ENCODE measurements at regions not wholly inside any gene's neighbourhood (a gene's known extent, or its start where the extent isn't known, plus 50 kb on each side); places are given as distances from the start of the nearest gene placed in this dataset.

DNA sequence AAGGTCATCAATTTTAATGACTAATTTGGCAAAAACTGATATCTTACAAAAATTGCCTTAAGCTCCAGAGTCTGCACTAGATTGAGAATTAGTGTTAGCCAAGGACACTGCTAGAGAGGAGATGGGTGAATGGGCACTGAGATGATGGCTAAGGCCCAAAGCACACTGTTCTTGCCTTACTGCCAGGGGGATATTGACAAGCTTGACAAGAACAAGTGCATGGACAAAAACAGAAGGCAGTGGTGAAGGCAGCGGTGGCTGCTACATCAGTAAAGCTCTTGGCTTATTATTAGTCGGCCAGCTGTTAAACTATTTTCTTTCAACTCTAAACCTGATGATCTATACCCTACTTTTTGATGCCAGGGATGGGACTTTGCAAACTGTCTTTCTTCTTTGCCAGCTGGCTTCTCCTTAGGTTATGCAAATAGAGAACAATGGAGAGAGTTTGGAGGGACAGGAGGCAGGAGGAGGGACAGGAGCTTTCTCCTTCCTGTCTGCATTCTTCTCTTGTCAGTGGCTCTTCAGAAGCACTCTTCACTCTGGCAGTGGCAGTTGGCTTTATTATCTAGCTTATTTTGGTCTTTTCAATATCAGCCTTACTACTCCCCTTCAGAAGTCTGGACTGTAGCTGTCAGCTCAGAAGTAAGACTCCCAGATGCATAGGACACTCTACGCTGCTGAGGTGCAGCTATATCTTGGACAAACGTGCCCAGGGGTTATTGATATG lies 853.5 kb upstream of the TMPRSS15 start:
- FAIRE-seq = no peak

DNA sequence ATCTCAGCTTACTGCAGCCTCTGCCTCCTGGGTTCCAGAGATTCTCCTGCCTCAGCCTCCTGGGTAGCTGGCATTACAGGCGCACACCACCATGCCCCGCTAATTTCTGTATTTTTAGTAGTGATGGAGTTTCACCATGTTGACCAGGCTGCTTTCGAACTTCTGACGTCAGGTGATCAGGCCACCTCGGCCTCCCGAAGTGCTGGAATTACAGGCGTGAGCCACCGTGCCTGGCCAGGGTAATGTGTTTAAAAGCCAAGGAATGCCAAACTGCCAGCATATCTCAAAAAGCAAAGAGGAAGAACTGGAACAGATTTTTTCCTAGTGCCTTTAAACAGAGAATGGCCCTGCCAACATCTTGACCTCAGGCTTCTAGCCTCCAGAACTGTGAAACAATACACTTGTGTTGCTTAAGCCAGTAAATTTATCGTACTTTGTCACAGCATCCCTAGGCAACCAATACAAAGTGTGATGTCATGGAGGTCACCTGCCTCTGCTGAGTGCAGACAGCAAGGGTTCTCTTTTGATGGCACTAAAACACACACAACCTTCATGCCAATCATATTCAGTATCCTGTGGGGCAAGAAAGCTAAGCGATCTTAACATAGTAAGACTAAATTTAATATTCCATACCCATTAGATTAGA lies 858.3 kb upstream of the TMPRSS15 start:
- FAIRE-seq = no peak

DNA sequence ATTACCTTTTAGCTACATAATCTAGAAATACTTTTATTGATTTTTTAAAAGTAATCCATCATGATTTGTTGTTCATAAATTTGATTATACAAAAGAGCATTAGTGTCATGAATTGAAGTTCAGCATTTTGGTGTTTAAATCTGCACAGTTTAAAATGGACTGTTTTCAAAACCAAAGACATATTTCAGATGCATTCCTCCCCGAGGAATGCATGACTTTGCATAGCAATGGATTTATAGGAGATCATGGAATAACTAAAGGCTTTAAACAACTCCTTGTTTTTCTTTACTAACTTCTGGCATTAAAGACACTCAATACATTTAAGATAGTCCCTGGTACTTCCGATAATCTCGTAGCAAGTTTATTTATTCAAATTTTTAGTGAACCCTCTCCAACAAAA lies 863.1 kb upstream of the TMPRSS15 start:
- no peak for FAIRE-seq

DNA sequence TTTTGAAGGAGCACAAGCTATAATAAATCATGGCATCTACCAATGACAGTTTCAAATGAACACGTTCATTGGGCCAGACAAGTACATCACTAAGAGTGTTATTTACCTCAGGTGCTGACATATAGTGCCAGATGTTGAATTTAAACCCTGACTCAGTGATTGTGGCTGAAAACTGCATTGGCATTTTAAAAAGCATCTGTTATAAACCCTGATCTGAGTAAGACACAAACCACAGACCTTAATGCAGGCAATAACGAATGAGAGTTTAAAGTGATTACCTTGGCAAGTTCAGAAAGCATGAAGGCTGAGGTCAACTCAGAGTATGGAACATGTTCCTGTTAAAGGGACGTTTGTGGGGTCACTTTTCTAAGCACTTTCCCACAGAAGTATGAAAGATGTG lies 865.1 kb upstream of the TMPRSS15 start:
- FAIRE-seq = no peak

DNA sequence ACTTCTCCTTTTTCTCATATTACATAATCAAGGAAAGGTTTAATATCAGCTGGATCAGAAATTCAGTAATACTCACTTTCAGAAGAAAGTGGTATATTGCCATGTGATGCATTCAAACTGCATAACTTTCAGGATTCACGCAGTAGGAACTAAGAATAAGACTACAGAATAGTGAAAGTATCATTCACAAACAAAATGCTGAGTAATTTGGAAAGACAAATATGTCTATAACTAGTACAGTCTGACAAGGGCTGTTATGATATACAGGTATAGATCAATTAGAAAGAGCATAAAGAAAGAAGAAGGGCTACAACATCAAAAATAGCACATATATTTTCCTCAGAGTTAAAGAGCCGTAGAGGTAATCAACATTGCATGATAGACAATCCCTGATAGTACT lies 871.5 kb upstream of the TMPRSS15 start:
- FAIRE-seq = no peak

DNA sequence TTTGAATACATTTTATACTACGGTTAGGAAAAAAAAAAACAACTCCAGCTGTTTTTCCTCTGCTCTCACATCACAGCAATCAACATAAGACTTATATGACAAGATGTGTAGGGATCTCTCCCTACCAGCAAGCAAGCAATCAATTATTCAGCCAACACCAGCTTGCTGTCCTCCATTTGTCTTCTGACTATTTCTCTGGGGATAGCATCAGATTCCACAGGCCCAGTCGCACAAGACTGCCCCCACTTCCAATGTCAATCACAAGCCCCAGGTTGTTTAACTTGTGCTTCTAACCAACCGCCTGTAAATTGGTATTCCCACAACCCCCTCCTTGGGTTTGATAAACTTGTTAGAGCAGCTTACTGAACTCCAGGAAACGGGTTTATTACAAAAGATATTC lies 873.1 kb upstream of the TMPRSS15 start:
- FAIRE-seq = no peak

DNA sequence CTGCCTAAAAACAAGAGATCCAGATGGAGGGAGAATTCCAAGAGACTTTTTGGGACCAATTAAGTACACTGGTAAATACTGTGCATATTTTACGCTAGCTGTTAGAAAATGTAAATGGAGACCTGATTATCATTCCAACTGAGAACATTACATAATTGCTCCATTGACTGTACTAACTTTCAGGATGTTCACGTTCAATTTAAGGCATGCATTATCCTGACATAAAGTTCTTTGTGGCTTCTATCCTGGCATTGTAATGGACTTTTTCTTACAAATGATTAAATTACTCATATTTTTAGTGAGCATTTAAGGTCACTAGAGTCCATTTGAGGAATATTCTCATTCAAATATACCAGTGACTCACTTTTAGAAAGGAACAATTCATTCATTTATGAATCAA lies 883.3 kb upstream of the TMPRSS15 start:
- no peak for FAIRE-seq

DNA sequence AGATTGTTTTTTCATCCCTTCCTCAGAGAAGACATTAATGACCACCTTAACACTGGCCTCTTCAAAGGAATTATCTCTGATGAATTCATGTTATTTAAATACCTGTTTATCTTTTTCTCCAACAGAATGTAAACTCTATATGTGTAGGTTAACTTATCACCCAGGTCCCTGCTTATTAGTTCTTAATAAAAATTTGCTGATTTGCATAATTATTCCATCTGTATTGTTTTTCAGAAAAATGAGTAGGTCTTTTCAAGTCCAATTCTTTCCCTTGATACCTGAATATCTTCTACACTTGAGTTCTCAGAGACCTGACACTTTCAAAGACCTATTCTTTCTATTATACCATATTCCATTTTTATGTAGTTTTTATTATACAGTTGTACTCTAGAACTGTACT lies 886.7 kb upstream of the TMPRSS15 start:
- no peak for FAIRE-seq

DNA sequence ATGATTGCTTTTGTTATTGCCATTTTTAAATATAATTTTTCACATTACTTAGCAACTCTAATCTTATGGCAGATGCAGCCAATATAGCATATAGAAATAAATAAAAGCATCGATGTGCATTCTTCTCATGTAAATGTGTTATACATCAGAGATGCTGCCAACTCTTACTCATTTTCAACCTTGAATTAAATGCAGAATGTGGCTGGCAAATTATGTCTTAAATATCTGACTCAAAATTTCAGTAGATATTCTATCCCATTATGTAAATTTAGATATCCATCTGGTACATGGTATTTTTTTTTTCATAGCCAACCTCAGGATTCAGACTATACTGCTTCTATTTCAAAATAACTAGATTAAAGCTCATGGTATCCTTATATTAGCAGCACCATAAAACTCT lies 916.7 kb upstream of the TMPRSS15 start:
- FAIRE-seq = no peak

DNA sequence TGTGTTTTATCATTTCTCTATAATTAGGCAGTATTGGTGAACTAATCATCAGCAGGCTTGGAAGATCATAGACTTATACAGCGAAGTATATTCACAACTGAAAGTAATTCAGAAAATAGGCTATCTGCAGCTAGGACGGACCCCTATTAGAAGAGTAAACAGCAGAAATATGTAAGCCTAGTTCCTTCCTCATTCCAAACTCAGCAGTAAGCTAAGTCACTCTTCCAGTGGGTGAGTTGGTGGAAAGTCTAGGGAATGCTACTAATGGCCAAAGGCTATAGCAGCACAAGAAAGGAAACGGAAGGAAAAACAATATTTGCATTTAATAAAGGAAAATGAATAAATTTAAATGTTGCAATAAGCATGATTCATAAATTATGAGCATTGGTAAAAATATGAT lies 918.1 kb upstream of the TMPRSS15 start:
- FAIRE-seq = no peak

DNA sequence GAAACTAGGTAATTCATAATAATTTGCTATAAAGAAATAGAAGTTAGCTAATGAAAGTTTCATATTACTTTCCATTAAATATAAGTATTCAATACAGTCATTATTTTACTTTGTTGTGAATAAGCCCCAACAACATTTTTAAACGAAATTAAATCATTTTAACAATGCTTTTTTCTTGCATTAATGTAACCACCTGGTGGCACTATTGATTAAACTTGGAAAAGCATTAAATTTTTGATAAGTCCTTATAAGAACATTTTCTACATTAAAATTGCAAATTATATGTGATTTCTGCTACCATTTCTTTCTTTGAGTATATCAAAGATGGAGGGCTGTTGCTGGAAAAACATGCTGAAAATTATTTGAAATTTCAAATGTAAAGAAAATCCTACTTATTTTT lies 918.8 kb upstream of the TMPRSS15 start:
- FAIRE-seq = no peak

DNA sequence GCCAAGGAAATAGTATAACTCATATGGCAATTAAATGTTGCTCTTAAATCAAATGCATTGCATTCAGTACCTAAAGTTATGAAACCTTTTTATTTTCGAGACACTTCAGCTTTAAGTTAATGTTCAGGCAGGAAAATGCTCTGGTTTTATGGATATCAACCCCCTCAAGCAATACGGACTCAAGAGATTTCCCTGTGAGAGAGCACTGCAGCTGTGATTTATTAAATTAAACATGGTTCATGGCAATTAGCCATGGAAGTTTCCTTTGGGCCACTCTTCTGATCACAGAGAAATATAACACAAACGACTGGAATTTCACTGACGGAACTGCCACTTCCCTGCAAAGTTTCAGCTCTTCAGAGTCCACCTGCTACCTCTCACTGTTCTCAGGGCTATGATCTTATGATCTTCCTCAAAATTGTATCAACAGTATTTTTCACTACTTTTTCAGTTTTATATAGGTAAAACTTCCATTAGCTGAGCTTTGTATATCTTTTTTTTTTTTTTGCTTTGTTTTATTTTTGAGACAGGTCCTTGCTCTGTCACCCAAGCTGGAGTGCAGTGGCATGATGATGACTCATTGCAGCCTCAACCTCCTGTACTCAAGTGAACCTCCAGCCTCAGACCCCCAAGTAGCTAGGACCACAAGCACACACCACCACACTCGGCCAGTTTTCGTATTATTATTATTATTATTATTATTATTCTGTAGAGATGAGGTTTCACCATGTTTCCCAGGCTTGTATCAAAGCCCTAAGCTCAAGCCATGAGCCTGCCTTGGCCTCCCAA lies 923.1 kb upstream of the TMPRSS15 start:
- FAIRE-seq = no peak

DNA sequence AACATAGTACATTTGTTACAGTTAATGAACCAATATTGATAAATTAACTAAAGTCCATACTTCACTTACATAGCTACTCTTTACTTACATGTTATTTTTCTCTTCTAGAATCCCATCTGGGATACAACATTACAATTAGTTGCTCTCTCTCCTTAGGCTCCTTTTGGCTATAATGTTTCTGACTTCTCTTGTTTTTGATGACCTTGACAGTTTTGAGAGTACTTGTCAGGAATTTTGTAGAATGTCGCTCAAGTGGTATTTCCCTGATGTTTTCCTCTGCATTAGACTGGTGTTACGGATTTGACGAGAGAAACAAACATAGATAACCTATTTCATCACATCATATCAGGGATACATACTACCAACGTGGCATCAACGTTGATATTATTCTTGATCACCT lies 925.4 kb upstream of the TMPRSS15 start:
- no peak for FAIRE-seq

DNA sequence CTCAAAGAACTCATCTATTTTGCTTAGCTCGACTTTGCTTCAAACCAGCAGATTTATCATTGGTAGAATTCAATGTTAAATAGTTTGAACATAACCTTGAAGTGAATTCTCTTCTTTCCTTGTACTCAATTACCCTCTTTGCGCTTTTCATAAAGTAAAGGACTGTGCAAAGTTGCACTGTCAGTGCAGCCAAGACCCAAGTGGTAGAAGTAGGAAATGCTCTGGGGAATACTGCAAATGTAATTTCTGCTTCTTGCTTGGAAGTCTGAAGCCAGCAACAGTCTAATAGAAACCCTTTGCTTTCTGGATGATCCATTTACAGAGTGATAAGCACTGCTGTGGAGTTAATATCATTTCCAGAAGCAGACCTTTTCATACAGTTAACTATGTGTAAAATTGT lies 936.7 kb upstream of the TMPRSS15 start:
- FAIRE-seq = no peak

DNA sequence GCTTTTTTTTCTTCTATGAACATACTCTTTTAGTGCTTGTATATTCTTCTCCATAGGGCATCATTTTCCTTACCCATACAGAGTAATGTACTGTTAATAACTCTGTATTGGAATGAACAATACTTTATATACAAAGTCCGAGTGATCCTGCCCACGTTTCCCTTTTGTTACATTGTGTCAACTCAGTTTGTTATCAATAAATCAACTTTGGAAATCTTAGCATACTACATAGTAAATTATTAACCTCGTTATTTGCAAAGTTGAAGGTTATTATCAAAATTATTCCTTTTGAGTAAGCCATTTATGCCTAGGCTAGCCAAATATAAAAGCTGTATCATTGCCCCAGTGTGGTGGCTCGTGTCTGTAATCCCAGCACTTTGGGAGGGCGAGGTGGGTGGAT lies 937.4 kb upstream of the TMPRSS15 start:
- FAIRE-seq = no peak

DNA sequence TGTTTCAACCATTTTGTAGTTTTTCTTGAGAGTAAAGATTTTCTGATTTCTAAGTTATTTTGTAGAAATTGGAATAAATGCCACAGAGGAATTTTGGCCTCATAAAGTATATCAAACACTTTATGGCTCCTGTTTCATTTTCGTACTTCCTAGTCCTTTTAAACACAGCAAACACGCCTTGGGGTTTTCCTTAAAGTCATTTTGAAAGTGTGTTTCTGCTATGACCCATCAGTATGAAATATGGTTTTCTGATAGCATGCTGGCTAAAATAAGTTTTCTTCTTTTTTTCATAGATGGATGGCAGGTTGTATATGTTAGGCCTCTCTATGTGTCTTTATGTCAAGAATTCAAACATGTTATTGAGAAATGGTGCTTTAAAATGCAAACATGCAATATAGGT lies 940.1 kb upstream of the TMPRSS15 start:
- no peak for FAIRE-seq

DNA sequence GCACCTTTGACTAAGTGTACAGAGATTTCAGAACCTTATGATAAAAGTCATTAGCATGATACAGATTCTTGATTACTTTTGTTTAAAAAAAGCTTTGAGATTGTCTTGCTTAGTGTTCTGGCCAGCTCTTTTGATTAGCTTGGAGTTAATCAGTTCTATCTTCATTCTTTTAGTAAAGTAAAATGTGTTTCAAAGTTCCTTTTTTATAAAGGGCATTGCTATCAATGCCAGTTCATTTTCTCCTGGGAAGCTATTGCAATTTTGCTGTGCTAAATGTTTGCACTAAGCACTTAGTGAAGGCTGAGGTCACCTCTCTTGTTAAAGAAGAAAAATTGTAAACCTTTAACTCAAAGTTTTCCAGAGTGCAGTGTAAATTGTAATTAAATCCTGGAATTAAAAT lies 946.7 kb upstream of the TMPRSS15 start:
- no peak for FAIRE-seq

DNA sequence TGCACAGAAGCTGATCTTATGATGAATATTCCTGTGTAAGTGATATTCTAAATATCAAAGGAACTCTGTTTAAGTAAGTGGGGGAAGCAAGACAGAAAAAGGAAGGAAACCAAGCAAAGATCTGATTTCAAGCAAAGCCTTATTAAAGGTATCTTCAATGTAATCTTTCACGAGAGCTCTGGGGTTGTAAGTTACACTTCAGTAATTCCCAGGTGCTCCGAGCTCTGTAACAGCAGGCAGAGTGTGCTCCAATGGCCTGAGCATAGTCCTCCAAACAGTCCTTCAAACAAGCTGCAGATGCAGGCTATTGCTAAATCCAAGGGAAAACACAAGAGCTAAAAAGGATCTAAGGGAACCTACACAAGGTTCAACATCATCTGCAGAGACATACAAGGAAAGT lies 949.7 kb upstream of the TMPRSS15 start:
- no peak for FAIRE-seq

DNA sequence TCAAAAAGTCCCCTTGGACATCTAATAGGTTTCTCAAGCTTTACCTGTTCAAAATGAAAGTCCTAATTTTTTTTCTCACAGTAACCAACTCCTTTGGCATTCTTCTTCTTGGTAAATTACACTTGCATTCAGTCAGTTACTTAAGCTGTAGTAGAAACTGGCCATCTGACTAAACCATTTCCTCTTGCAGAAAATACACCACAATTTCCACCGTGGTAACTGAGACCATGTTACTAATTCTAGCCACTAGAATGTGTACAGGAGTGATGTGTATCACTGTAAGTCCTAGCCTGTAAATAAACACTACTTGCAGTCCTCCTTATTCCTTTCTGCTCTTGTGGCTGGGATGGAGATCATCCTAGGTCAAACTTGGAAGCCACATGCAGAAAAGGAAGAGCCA lies 965.4 kb upstream of the TMPRSS15 start:
- no peak for FAIRE-seq

DNA sequence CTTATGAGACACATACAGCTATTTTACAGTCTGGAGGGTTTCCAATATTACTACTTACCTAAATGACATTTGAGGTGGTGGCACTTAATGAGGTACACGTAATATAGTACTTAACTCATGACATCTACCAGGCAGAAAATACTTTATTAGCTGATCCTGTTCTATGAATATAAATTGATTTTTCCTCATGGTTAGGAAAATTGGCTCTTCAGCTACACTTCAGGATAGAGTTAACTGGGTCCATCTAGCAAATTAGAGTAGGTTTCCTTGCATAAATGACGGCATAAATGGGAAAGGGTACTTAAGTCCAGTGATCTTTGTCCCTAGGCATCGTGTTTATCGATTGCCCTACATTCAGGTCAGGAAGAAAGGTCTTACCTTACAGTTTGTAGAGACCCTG lies 988.8 kb upstream of the TMPRSS15 start:
- no peak for FAIRE-seq

DNA sequence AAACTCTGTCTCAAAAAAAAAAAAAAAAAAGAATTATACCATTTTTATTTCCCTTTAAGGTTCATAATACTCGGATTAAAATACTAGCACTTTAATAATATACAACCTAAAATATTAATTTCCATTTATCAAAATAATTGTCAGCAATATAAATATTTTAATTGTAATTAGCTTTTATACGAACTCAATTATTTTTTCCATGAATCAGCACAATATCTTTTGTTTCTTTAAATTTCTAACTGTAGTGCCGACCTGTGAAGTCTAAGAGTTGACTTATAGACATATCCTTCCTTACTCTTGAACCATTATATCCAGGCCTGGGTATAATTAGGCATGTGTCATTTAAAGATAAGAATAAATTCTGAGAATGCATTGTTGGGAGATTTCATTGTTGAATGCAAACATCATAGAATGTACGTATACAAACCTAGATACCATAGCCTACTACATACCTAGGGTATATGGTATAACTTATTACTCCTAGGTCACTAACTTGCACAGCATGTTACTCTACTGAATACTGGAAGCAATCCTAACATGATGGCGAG lies 996.7 kb upstream of the TMPRSS15 start:
- FAIRE-seq = no peak

DNA sequence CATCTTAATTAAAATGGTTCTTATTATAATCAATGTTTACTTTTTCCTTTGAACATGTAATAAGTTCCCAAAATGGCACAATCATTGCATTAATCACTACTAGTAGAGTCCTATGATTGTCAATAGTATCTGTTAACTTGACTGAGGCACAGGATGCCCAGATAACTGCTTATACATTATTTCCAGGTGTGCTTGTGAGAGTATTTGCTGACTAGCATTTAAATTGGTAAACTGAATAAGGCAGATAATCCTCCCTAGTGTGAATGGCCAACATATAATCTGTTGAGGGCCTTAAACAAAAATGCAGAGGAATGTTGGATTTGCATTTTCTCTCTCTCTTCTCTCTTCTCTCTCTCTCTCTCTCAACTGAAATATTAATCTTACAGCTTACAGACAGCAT lies 999.3 kb upstream of the TMPRSS15 start:
- no peak for FAIRE-seq

DNA sequence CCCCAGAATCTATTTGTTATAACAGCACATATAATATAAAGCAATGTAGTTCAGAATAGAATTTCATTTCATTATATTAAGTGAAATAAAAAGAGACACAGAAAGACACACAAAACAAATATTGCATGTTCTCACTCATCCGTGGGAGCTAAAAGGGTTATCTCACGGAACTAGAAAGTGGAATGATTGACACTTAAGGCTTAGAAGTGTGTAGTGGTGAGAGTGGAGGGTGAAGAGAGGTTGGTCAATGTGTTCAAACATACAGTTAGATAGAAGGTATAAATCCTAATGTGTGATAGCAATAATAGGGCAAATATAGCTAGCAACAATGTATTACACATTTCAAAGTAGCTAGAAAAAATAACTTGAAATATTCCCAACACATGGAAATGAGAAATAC lies 1001.7 kb upstream of the TMPRSS15 start:
- no peak for FAIRE-seq

DNA sequence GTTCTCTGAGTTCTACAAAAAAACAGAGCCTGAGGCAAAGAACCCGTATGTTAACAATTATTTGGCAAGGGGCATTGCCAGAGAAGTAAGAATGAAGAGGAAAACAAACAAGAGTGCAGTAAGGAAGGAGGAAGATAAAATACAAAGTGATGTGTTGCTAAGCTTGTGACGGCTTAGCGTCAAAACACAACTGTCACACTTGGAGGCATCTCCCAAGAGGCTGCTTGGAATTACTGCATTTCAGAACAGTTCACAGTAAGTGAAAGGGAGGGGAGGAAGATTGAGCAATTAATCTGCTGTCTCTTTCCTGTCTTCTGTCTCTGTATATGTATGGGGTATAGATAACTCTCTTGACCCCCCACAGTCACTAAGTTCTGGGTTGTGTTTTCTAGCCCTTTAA lies 1017.0 kb upstream of the TMPRSS15 start:
- FAIRE-seq = no peak
